Esophagus (tissue), 2 donors: ENCODE measurements at regions not wholly inside any gene's neighbourhood (a gene's known extent, or its start where the extent isn't known, plus 50 kb on each side); places are given as distances from the start of the nearest gene placed in this dataset.

Source experiments
- H3K27ac ChIP-seq, 2 donors: one replicate each; pipeline ENCODE4 v1.5.1; 2013; ENCODE audit warnings: low read depth in 2 of 2, mild to moderate bottlenecking in 2 of 2, inconsistent platforms in 1 of 2, low read length in 1 of 2, moderate library complexity in 1 of 2
- H3K27me3 ChIP-seq, 2 donors: one replicate each; pipeline ENCODE4 v1.6.1; 2013; ENCODE audit warnings: low read length in 2 of 2, control low read depth in 1 of 2, mild to moderate bottlenecking in 1 of 2; ENCODE audit not compliant: insufficient read depth in 2 of 2, control insufficient read depth in 1 of 2
- H3K36me3 ChIP-seq, 2 donors: one replicate each; pipeline ENCODE4 v1.6.1; 2013; ENCODE audit warnings: low read length in 1 of 2; ENCODE audit not compliant: control insufficient read depth in 2 of 2, insufficient read depth in 2 of 2
- H3K4me1 ChIP-seq, 2 donors: one replicate each; pipeline ENCODE4 v1.6.1; 2013; ENCODE audit warnings: low read length in 1 of 2; ENCODE audit not compliant: control insufficient read depth in 2 of 2, insufficient read depth in 2 of 2
- H3K4me3 ChIP-seq, 2 donors: one replicate each; pipeline ENCODE4 v1.5.1; 2013; ENCODE audit warnings: low read length in 2 of 2, mild to moderate bottlenecking in 2 of 2, low read depth in 1 of 2, moderate library complexity in 1 of 2
- H3K9me3 ChIP-seq, 2 donors: one replicate each; pipeline ENCODE4 v1.6.1; 2013; ENCODE audit warnings: mild to moderate bottlenecking in 2 of 2, low read depth in 1 of 2, low read length in 1 of 2, moderate library complexity in 1 of 2; ENCODE audit not compliant: control insufficient read depth in 2 of 2, insufficient read depth in 1 of 2
- WGBS, 2 donors: extraction: QIAGEN DNeasy Blood & Tissue Kit; methylation state at CpG; one replicate each; pipeline ENCODE4 v1.1.7; 2013; 5-methylcytosine and 5-hydroxymethylcytosine counted together
- donor health status: healthy with polysubstance abuse.
- donor health status: Bipolar disorder and iron deficiency.

DNA sequence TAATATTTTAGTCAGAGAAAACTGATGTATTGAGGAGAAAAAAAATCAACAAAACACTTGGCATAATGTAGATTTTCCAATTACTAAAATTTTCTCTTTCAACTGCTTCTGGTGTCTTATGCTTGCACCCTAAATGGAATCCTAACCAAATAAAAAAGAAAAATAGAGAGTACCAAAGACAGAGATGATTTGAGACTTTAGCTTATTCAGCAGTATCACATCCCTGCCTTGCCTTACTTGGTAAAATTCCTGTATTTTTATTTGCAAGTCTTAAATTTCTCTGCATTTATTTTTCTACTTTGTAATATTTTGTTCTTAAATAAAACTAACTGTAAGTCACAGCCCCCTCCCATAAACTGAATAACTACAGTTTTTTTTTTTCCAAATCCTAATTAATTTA, 950.5 kb upstream of the INTU start:
- Histone ChIP-seq H3K4me1 (no peaks in the 10 kb centered on the region), H3K36me3 (no peaks in the 10 kb centered on the region), H3K27ac (no peak overlapping the region), H3K4me3 (no peak overlapping the region), H3K27me3 (no peaks in the 10 kb centered on the region), H3K9me3 (no peaks in the 10 kb centered on the region)

DNA sequence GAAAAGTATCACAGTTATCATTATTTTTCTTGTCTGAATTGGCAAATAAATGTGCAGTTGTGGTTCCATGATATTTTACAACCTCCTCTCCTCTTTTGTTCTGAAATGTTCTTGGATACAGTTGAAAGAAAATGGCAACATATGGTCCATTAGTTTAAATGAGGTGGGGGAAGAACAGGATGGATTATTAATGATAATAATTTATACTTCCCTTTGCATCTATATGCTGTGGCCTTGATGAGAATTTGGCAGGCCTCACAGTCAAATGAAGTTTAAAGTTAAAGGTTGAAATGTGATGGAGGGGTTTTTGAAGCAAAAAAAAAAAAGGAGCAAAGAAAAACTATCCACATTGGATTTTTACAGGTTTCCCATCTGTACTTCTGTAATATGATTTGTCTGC, 946.3 kb upstream of the INTU start:
- Histone ChIP-seq H3K36me3 (no peaks in the 10 kb centered on the region), H3K4me1 (no peaks in the 10 kb centered on the region), H3K27me3 (no peaks in the 10 kb centered on the region), H3K27ac (no peak overlapping the region), H3K9me3 (no peaks in the 10 kb centered on the region), H3K4me3 (no peak overlapping the region)

- Histone ChIP-seq H3K36me3 (no peaks in the 10 kb centered on the region), H3K4me1 (no peaks in the 10 kb centered on the region), H3K4me3 (no peak overlapping the region), H3K27me3 (no peaks in the 10 kb centered on the region), H3K27ac (no peak overlapping the region), H3K9me3 (no peaks in the 10 kb centered on the region)
- 49 to 61% methylated on average over 6 of the region's 6 CpGs for WGBS, 2 donors
Measured at GRCh38 chr4:126687655-126688358, 945.0 kb upstream of the INTU start.

DNA sequence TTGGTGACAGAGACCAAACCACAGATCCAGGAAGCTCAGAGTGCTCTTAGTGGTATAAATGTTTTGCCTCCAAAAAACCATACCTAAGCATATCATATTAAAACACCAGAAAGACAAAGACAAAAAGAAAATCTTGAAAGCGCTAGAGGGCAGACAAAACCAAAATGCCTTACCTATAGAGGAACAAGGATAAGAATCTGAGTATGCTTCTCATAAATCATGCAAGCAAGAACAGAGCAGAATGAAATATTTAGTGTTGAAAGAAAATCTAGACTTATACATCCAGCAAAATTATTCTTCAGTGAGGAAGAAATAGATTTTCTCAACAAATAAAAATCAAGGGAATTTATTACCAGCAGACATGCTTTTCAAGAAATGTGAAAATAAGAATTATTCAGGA, 941.0 kb upstream of the INTU start:
- Histone ChIP-seq H3K4me1 (no peaks in the 10 kb centered on the region), H3K9me3 (no peaks in the 10 kb centered on the region), H3K27ac (no peak overlapping the region), H3K4me3 (no peak overlapping the region), H3K36me3 (no peaks in the 10 kb centered on the region), H3K27me3 (no peaks in the 10 kb centered on the region)
- WGBS, 2 donors, result 92 to 97% methylated on average over 1 of the region's 1 CpG

DNA sequence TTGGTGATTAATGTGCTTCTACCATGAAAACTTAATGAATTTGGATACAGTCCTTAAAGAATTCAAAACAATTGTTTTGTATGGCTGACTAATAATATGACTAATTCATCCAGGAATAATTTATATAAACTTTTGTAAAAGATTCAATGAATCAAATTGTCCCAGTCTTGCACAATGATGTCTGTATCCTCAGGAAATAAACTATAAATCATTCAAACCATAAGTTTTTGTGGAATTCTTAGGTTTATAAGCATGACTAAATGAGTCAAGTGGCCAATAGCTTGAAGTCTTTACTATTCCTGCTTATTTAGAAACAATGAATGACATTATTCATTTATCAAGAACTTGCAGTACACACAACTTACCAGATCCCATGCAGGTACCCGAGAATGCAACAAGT, 935.0 kb upstream of the INTU start:
- H3K9me3 ChIP-seq, result no peaks in the 10 kb centered on the region
- 48 to 58% methylated on average over 1 of the region's 1 CpG for WGBS, 2 donors

GRCh38 chr4:126698224-126698623, 934.5 kb upstream of the INTU start:
- Histone ChIP-seq H3K4me3 (no peak overlapping the region), H3K27me3 (no peaks in the 10 kb centered on the region), H3K27ac (no peak overlapping the region), H3K36me3 (no peaks in the 10 kb centered on the region), H3K9me3 (no peaks in the 10 kb centered on the region), H3K4me1 (no peaks in the 10 kb centered on the region)
- whole genome bisulfite sequencing, 2 donors, result 88 to 92% methylated on average over 3 of the region's 3 CpGs

More for the DNA sequence above, 935.0 kb upstream of the INTU start:
- Histone ChIP-seq H3K27ac (no peak overlapping the region), H3K27me3 (no peaks in the 10 kb centered on the region), H3K4me3 (no peak overlapping the region), H3K36me3 (no peaks in the 10 kb centered on the region), H3K4me1 (no peaks in the 10 kb centered on the region)

DNA sequence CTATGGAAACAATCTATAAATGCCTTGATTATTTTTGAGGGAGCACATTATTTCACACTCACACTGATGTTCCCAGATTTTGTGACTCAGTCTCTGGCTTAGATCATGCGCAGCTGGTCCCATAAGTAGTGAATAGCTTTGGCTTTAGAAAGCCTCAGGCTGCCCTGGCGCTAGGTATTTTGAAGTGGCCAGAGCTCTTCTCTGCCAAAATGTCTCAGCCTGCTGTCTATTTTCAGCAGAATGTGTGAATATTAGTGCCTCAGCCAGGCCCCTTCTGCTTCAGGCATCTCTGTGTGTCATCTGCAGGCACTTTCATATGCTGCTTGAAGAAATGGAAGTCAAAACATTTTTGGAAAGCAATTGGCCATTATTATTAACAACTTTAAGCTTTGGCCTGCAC, 931.0 kb upstream of the INTU start:
- no peaks in the 10 kb centered on the region for H3K9me3 ChIP-seq
- H3K4me3 ChIP-seq, result no peak overlapping the region
- H3K27me3 ChIP-seq, result no peaks in the 10 kb centered on the region
- no peaks in the 10 kb centered on the region for H3K4me1 ChIP-seq
- WGBS, 2 donors, result 53 to 73% methylated on average over 2 of the region's 2 CpGs
- no peaks in the 10 kb centered on the region for H3K36me3 ChIP-seq
- H3K27ac ChIP-seq, result no peak overlapping the region

GRCh38 chr4:126702747-126703146, 930.0 kb upstream of the INTU start:
- Histone ChIP-seq H3K4me3 (no peak overlapping the region), H3K9me3 (no peaks in the 10 kb centered on the region), H3K4me1 (no peaks in the 10 kb centered on the region), H3K27ac (no peak overlapping the region), H3K27me3 (no peaks in the 10 kb centered on the region), H3K36me3 (no peaks in the 10 kb centered on the region)
- 68 to 91% methylated on average over 1 of the region's 1 CpG for WGBS, 2 donors

DNA sequence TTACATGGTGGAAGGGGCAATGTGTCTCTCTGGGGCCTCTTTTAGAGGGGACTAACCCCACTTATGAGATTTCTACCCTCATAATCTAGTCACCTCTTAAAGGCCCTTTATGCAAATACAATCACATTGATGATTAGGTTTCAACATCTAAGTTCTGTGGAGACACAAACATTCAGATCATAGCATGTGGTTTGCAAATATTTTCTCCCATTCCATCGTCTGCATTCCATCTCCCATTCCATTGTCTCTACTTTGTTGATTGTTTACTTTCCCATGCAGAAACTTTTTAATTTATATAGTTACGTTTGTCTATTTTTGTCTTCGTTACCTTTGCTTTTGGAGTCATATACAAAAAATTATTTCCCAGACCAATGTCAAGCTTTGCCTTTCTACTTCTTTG, 927.5 kb upstream of the INTU start:
- H3K27ac ChIP-seq, result no peak overlapping the region
- H3K27me3 ChIP-seq, result no peaks in the 10 kb centered on the region
- no peaks in the 10 kb centered on the region for H3K4me1 ChIP-seq
- no peak overlapping the region for H3K4me3 ChIP-seq
- no peaks in the 10 kb centered on the region for H3K9me3 ChIP-seq
- no peaks in the 10 kb centered on the region for H3K36me3 ChIP-seq
- WGBS, 2 donors, result 71 to 89% methylated on average over 3 of the region's 3 CpGs

GRCh38 chr4:126708716-126709115, 924.0 kb upstream of the INTU start:
- 35 to 48% methylated on average over 2 of the region's 2 CpGs for WGBS, 2 donors

More at GRCh38 chr4:126708716-126709115, 924.0 kb upstream of the INTU start:
- Histone ChIP-seq H3K36me3 (no peaks in the 10 kb centered on the region), H3K27ac (no peak overlapping the region), H3K4me3 (no peak overlapping the region), H3K9me3 (no peaks in the 10 kb centered on the region), H3K4me1 (no peaks in the 10 kb centered on the region), H3K27me3 (no peaks in the 10 kb centered on the region)
